ENCODE measurements at regions not wholly inside any gene's neighbourhood (a gene's known extent, or its start where the extent isn't known, plus 50 kb on each side); places are given as distances from the start of the nearest gene placed in this dataset.
"Not testable (repeated sequence)": the region's sequence is repeated elsewhere in the genome, so short reads cannot be mapped to it uniquely, and the experiment has no call there.

GRCh38 chr2:194739217-194739616, 917.8 kb upstream of the SLC39A10 start:
- no peak for DNase-seq

- DNase-seq, result no peak
Observed at GRCh38 chr2:194735837-194736542, 921.0 kb upstream of the SLC39A10 start.

GRCh38 chr2:194730266-194730665, 926.8 kb upstream of the SLC39A10 start:
- no peak for DNase-seq

GRCh38 chr2:194725169-194725568, 931.9 kb upstream of the SLC39A10 start:
- DNase-seq, result no peak

- no peak for DNase-seq
Observed at GRCh38 chr2:194723446-194723845, 933.6 kb upstream of the SLC39A10 start.

- no peak for DNase-seq
Observed at GRCh38 chr2:194721227-194721626, 935.8 kb upstream of the SLC39A10 start.

- DNase-seq, result no peak
Observed at GRCh38 chr2:194720462-194720861, 936.6 kb upstream of the SLC39A10 start.

- DNase-seq, result no peak
Observed at GRCh38 chr2:194718881-194719280, 938.1 kb upstream of the SLC39A10 start.

GRCh38 chr2:194714541-194714940, 942.5 kb upstream of the SLC39A10 start:
- DNase-seq, result no peak

GRCh38 chr2:194709840-194710239, 947.2 kb upstream of the SLC39A10 start:
- no peak for DNase-seq

- no peak for DNase-seq
Observed at GRCh38 chr2:194706179-194706578, 950.8 kb upstream of the SLC39A10 start.

- DNase-seq, result no peak
Observed at GRCh38 chr2:194705398-194705797, 951.6 kb upstream of the SLC39A10 start.

GRCh38 chr2:194700726-194701125, 956.3 kb upstream of the SLC39A10 start:
- DNase-seq, result no peak

- no peak for DNase-seq
Observed at GRCh38 chr2:194700116-194700515, 956.9 kb upstream of the SLC39A10 start.

- no peak for DNase-seq
Observed at GRCh38 chr2:194698012-194698411, 959.0 kb upstream of the SLC39A10 start.

GRCh38 chr2:194697439-194697838, 959.6 kb upstream of the SLC39A10 start:
- no peak for DNase-seq

GRCh38 chr2:194696690-194697089, 960.3 kb upstream of the SLC39A10 start:
- DNase-seq, result no peak

- DNase-seq, result no peak
Observed at GRCh38 chr2:194686569-194686968, 970.5 kb upstream of the SLC39A10 start.

GRCh38 chr2:194674043-194674442, 983.0 kb upstream of the SLC39A10 start:
- DNase-seq, result no peak

- DNase-seq, result no peak
Observed at GRCh38 chr2:194672994-194673393, 984.0 kb upstream of the SLC39A10 start.

- no peak for DNase-seq
Observed at GRCh38 chr2:194661431-194661830, 995.6 kb upstream of the SLC39A10 start.

- not testable (repeated sequence) for DNase-seq
Observed at GRCh38 chr2:194639057-194639456, 1018.0 kb upstream of the SLC39A10 start.

GRCh38 chr2:194621945-194622344, 1035.1 kb upstream of the SLC39A10 start:
- DNase-seq, result no peak

GRCh38 chr2:194619366-194619765, 1037.7 kb upstream of the SLC39A10 start:
- no peak for DNase-seq

- no peak for DNase-seq
Observed at GRCh38 chr2:194618432-194618831, 1038.6 kb upstream of the SLC39A10 start.

Data from inflammatory macrophage (primary cell).